ENCODE measurements at regions not wholly inside any gene's neighbourhood (a gene's known extent, or its start where the extent isn't known, plus 50 kb on each side); places are given as distances from the start of the nearest gene placed in this dataset.

DNA sequence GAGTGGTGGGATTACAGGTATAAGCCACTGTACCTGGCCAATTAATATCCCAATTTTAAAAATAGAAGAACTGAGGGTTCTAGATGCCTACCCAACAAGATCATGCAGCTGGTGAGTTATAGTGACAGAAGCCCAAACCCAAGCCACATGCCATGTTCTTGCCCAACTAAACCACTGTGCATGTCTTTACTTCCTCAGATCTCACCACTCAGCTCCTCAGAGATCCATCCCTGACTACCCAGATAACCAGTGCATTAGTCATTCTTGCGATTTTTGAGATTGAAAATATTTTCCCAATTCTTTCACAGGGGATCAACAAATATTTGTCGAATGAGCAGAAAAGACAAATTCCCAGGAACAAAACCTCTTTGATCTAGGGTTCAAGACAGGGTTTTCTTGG is 303.1 kb downstream of the CBLN1 start (continued):
- TF ChIP-seq, protein P1, sequence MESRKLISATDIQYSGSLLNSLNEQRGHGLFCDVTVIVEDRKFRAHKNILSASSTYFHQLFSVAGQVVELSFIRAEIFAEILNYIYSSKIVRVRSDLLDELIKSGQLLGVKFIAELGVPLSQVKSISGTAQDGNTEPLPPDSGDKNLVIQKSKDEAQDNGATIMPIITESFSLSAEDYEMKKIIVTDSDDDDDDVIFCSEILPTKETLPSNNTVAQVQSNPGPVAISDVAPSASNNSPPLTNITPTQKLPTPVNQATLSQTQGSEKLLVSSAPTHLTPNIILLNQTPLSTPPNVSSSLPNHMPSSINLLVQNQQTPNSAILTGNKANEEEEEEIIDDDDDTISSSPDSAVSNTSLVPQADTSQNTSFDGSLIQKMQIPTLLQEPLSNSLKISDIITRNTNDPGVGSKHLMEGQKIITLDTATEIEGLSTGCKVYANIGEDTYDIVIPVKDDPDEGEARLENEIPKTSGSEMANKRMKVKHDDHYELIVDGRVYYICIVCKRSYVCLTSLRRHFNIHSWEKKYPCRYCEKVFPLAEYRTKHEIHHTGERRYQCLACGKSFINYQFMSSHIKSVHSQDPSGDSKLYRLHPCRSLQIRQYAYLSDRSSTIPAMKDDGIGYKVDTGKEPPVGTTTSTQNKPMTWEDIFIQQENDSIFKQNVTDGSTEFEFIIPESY (IDR thresholded peaks at IDR 0.05; ENCODE audit: extremely low read depth, insufficient replicate concordance, low read length) = no peak
- no peak for TF ChIP-seq ZFX (IDR thresholded peaks at IDR 0.05)
- TF ChIP-seq, protein P2, sequence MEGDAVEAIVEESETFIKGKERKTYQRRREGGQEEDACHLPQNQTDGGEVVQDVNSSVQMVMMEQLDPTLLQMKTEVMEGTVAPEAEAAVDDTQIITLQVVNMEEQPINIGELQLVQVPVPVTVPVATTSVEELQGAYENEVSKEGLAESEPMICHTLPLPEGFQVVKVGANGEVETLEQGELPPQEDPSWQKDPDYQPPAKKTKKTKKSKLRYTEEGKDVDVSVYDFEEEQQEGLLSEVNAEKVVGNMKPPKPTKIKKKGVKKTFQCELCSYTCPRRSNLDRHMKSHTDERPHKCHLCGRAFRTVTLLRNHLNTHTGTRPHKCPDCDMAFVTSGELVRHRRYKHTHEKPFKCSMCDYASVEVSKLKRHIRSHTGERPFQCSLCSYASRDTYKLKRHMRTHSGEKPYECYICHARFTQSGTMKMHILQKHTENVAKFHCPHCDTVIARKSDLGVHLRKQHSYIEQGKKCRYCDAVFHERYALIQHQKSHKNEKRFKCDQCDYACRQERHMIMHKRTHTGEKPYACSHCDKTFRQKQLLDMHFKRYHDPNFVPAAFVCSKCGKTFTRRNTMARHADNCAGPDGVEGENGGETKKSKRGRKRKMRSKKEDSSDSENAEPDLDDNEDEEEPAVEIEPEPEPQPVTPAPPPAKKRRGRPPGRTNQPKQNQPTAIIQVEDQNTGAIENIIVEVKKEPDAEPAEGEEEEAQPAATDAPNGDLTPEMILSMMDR (IDR thresholded peaks at IDR 0.05 in 2 of 3, conservative IDR thresholded peaks at IDR 0.05 in 1 of 3; ENCODE audit: borderline replicate concordance in 1 of 3, insufficient read depth in 1 of 3, low read depth in 2 of 3, low read length in 2 of 3) = no peak
- TF ChIP-seq ZNF274 (IDR thresholded peaks at IDR 0.05; ENCODE audit: low read depth, low read length) = no peak
- no peak for TF ChIP-seq ELF1 (IDR thresholded peaks at IDR 0.05; ENCODE audit: borderline replicate concordance, low read depth)

DNA sequence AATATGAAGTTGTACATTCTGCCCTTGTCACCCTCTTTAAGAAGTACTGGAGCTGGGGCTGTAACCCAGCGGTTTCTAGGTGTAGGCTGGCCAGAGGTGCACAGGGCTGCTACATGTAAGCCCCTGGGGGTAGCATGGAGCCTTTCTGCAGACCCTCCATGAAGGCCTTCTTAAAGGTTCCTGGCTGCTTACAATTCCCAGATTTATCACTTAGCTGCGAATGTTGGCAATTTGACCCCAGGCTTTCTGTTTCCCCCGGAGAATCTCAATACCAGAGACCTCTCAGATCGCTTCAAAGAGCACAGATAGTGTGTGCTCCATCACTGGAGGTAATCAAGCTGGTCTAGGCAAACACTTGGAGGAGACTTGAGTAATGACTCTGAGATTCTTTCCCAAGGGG is 309.4 kb downstream of the CBLN1 start:
- Histone ChIP-seq H3K4me2 (ENCODE audit: low read length) (peak overlapping the region; percentile 56), H3K27me3 (ENCODE audit: insufficient read depth, low read length) (no peaks in the 10 kb centered on the region), H3K4me3 (replicated peaks in 1 of 2; ENCODE audit: low read depth in 1 of 2, low read length in 2 of 2) (no peak overlapping the region), H3K9me2 (ENCODE audit: insufficient read depth) (no peaks in the 10 kb centered on the region), H3K79me2 (ENCODE audit: insufficient read depth, low read length) (no peaks in the 10 kb centered on the region), H3K27ac (ENCODE audit: low read depth, low read length) (peak overlapping the region; percentile 60), H3K4me1 (ENCODE audit: control insufficient read depth in 1 of 2, insufficient read depth in 2 of 2, low read length in 2 of 2) (peaks cover 18 to 34% of the 10 kb centered on the region in 2 experiments), H2AFZ (ENCODE audit: low read depth, low read length, poor library complexity, severe bottlenecking) (no peak overlapping the region), H4K20me1 (ENCODE audit: insufficient read depth) (no peaks in the 10 kb centered on the region), H3K36me3 (ENCODE audit: control insufficient read depth in 1 of 2, insufficient read depth in 2 of 2, low read length in 2 of 2) (no peaks in the 10 kb centered on the region), H3K9me3 (ENCODE audit: control insufficient read depth in 1 of 2, insufficient read depth in 1 of 2, low read depth in 1 of 2, low read length in 2 of 2) (no peaks in the 10 kb centered on the region), H3K9ac (ENCODE audit: low read length) (no peak overlapping the region)
- RAD21 ChIA-PET (ENCODE audit: low non-redundant PET in 1 of 2, low total read pairs in 2 of 2, uncharacterized antibody in 2 of 2, unreplicated experiment in 2 of 2) = no interaction called here
- CTCF ChIA-PET = no interaction called here
- ATAC-seq (peak; percentile 24), DNase-seq (ENCODE audit: low read depth, low spot score) (no peak)
- POLR2A ChIA-PET = no interaction called here
- TF ChIP-seq JUND (IDR thresholded peaks at IDR 0.05) = no peak
- TF ChIP-seq EGR1 (IDR thresholded peaks at IDR 0.05; ENCODE audit: low read depth) = no peak
- TF ChIP-seq CBX3 (IDR thresholded peaks at IDR 0.05; ENCODE audit: low read depth) = no peak
- TF ChIP-seq SRF (IDR thresholded peaks at IDR 0.05; ENCODE audit: low read depth) = no peak
- TF ChIP-seq POLR2AphosphoS5 (IDR thresholded peaks at IDR 0.05; ENCODE audit: low read depth, low read length) = no peak
- no peak for TF ChIP-seq ELF1 (IDR thresholded peaks at IDR 0.05; ENCODE audit: borderline replicate concordance, low read depth)
- no peak for TF ChIP-seq SP1 (IDR thresholded peaks at IDR 0.05; ENCODE audit: low read depth)
- no peak for TF ChIP-seq RAD21 (IDR thresholded peaks at IDR 0.05; ENCODE audit: low read depth)
- TF ChIP-seq EZH2phosphoT487 (IDR thresholded peaks at IDR 0.05; ENCODE audit: borderline replicate concordance) = no peak
- no peak for TF ChIP-seq CEBPB (IDR thresholded peaks at IDR 0.05; ENCODE audit: low read depth)
- TF ChIP-seq EZH2 (IDR thresholded peaks at IDR 0.05) = no peak
- TF ChIP-seq ZFX (IDR thresholded peaks at IDR 0.05) = no peak
- BruUV-seq (replicated peaks) = no TSS peak
- intact Hi-C loops (cut with micrococcal nuclease) = no loop called here
